WTC11 (cell line): ENCODE measurements at regions not wholly inside any gene's neighbourhood (a gene's known extent, or its start where the extent isn't known, plus 50 kb on each side); places are given as distances from the start of the nearest gene placed in this dataset.

Experiments used
- ATAC-seq: fragments of 200-7000 bp; cut with Tn5 transposase; 2 replicates; pipeline ENCODE4 v1.10.0; 2021; ENCODE audit warnings: mild to moderate bottlenecking, moderate library complexity
- CTCF ChIA-PET: fragments of 300-600 bp; sonication (Branson Sonifier 250); formaldehyde crosslinking; loops from one replicate; lab custom pipeline; 2021; ENCODE audit warnings: antibody characterized with exemption; lab: Charles Lee
- POLR2A ChIA-PET: fragments of 350-600 bp; sonication (Branson Sonifier 250); formaldehyde crosslinking; loops from one replicate; lab custom pipeline; 2021; ENCODE audit warnings: antibody characterized with exemption; lab: Charles Lee
- DNase-seq: peaks from one replicate; pipeline ENCODE4 v3.0.0; 2021; ENCODE audit warnings: low spot score
- H3K27ac Mint-ChIP-seq: 2 replicates; pipeline ENCODE4 v1.8.0; 2021; ENCODE audit warnings: mixed read lengths
- H3K27me3 Mint-ChIP-seq: 2 replicates; pipeline ENCODE4 v1.8.0; 2021; ENCODE audit warnings: low read depth, mild to moderate bottlenecking, moderate library complexity, mixed read lengths
- H3K36me3 Mint-ChIP-seq: 2 replicates; pipeline ENCODE4 v1.8.0; 2021; ENCODE audit warnings: mixed read lengths
- H3K4me1 Mint-ChIP-seq: 2 replicates; pipeline ENCODE4 v1.8.0; 2022; ENCODE audit warnings: mixed read lengths
- H3K4me3 Mint-ChIP-seq: 2 replicates; pipeline ENCODE4 v1.8.0; 2021; ENCODE audit warnings: mild to moderate bottlenecking, moderate library complexity, mixed read lengths
- H3K9me3 Mint-ChIP-seq: 2 replicates; pipeline ENCODE4 v1.8.0; 2021; ENCODE audit warnings: mixed read lengths
- ARID4B ChIP-seq: sonication (generic); formaldehyde crosslinking; IDR thresholded peaks from 2 replicates; pipeline ENCODE4 v1.8.0; 2023; ENCODE audit warnings: missing genetic modification reagents, mild to moderate bottlenecking, borderline replicate concordance
- CBFB ChIP-seq: sonication (generic); formaldehyde crosslinking; IDR thresholded peaks from 2 replicates; pipeline ENCODE4 v1.8.1; 2022; ENCODE audit warnings: mild to moderate bottlenecking, low read depth, missing genetic modification reagents
- CREB1 ChIP-seq: sonication (generic); formaldehyde crosslinking; IDR thresholded peaks from 2 replicates; pipeline ENCODE4 v1.8.0; 2023; ENCODE audit warnings: mild to moderate bottlenecking, missing genetic modification reagents
- E2F5 ChIP-seq: sonication (generic); formaldehyde crosslinking; IDR thresholded peaks from 2 replicates; pipeline ENCODE4 v1.8.1; 2022; ENCODE audit warnings: mild to moderate bottlenecking, moderate library complexity, missing genetic modification reagents
- FOXK1 ChIP-seq: sonication (generic); formaldehyde crosslinking; IDR thresholded peaks from 2 replicates; pipeline ENCODE4 v1.8.0; 2022; ENCODE audit warnings: mild to moderate bottlenecking, moderate library complexity, missing genetic modification reagents
- FOXP1 ChIP-seq: sonication (generic); formaldehyde crosslinking; IDR thresholded peaks from 2 replicates; pipeline ENCODE4 v1.8.0; 2022; ENCODE audit warnings: missing genetic modification reagents, mild to moderate bottlenecking, moderate library complexity, borderline replicate concordance
- GABPB1 ChIP-seq: sonication (generic); formaldehyde crosslinking; IDR thresholded peaks from 2 replicates; pipeline ENCODE4 v1.8.1; 2023; ENCODE audit warnings: mild to moderate bottlenecking, missing genetic modification reagents
- HMGA2 ChIP-seq: fragments of 250-450 bp; sonication (Bioruptor Pico); IDR thresholded peaks from 2 replicates; pipeline ENCODE4 v1.4.0; 2021; ENCODE audit warnings: mild to moderate bottlenecking, moderate library complexity
- IRF2 ChIP-seq: sonication (generic); formaldehyde crosslinking; IDR thresholded peaks from 2 replicates; pipeline ENCODE4 v1.8.0; 2022; ENCODE audit warnings: low read depth, missing genetic modification reagents, borderline replicate concordance
- JAZF1 ChIP-seq: fragments of 250-450 bp; sonication (Bioruptor Pico); IDR thresholded peaks from 2 replicates; pipeline ENCODE4 v1.9.0; 2021; ENCODE audit warnings: moderate library complexity, mild to moderate bottlenecking, inconsistent platforms
- MXD4 ChIP-seq: fragments of 250-450 bp; sonication (Bioruptor Pico); IDR thresholded peaks from 2 replicates; pipeline ENCODE4 v1.8.0; 2021; ENCODE audit warnings: mild to moderate bottlenecking, moderate library complexity, borderline replicate concordance
- NR2C2 ChIP-seq: sonication (generic); formaldehyde crosslinking; IDR thresholded peaks from 2 replicates; pipeline ENCODE4 v1.8.0; 2022; ENCODE audit warnings: mild to moderate bottlenecking, missing genetic modification reagents
- NR3C1 ChIP-seq: sonication (generic); formaldehyde crosslinking; conservative IDR thresholded peaks from 2 replicates; pipeline ENCODE4 v1.8.1; 2023; ENCODE audit warnings: low read depth, mild to moderate bottlenecking, missing genetic modification reagents
- RELA ChIP-seq: sonication (generic); formaldehyde crosslinking; IDR thresholded peaks from 2 replicates; pipeline ENCODE4 v1.8.1; 2022; ENCODE audit warnings: missing genetic modification reagents, mild to moderate bottlenecking, borderline replicate concordance
- SP1 ChIP-seq: sonication (generic); formaldehyde crosslinking; conservative IDR thresholded peaks from 2 replicates; pipeline ENCODE4 v1.8.1; 2022; ENCODE audit warnings: missing genetic modification reagents
- TEAD1 ChIP-seq: sonication (generic); formaldehyde crosslinking; IDR thresholded peaks from 2 replicates; pipeline ENCODE4 v1.8.0; 2022; ENCODE audit warnings: mild to moderate bottlenecking, missing genetic modification reagents
- TEAD4 ChIP-seq: sonication (generic); formaldehyde crosslinking; IDR thresholded peaks from 2 replicates; pipeline ENCODE4 v1.8.0; 2022; ENCODE audit warnings: mild to moderate bottlenecking, missing genetic modification reagents
- ZNF317 ChIP-seq: sonication (generic); formaldehyde crosslinking; IDR thresholded peaks from 2 replicates; pipeline ENCODE4 v1.8.1; 2023; ENCODE audit warnings: low read depth, mild to moderate bottlenecking, moderate library complexity, missing genetic modification reagents, borderline replicate concordance
- ZNF416 ChIP-seq: fragments of 250-450 bp; sonication (Bioruptor Pico); IDR thresholded peaks from 2 replicates; pipeline ENCODE4 v1.9.0; 2021; ENCODE audit warnings: mild to moderate bottlenecking, inconsistent platforms
- TF ChIP-seq, protein P1 (sequence below): fragments of 250-450 bp; sonication (Bioruptor Pico); conservative IDR thresholded peaks from 2 replicates; pipeline ENCODE4 v1.9.0; 2021; ENCODE audit warnings: mild to moderate bottlenecking
- TF ChIP-seq, protein P2 (sequence below): sonication (generic); formaldehyde crosslinking; conservative IDR thresholded peaks from 2 replicates; pipeline ENCODE4 v1.8.1; 2023; ENCODE audit warnings: mild to moderate bottlenecking, low read depth, missing genetic modification reagents, moderate library complexity
- TF ChIP-seq, protein P3 (sequence below): fragments of 250-450 bp; sonication (Bioruptor Pico); IDR thresholded peaks from 2 replicates; pipeline ENCODE4 v1.9.0; 2021; ENCODE audit warnings: mild to moderate bottlenecking, borderline replicate concordance

DNA sequence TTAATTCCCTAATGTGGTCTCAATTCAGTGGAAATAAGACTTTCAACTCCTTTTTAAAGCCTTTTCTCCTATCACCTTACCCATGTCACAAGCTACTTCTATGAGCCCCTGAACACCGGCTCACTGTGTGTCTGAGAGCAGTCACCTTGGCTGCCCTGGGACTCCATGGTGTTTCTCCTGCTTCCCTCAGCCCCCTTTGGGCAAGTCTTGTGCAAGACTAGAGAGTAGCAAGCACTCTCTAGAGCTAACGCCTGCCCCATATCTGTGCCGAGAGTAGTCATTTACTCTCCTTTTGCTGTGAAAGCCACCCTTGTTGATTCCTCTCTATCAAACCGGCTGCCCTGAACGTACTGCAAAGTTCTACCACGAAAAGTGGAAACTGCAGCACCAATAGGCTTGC lies 77.9 kb upstream of the DAB2 start (continued):
- TF ChIP-seq NR3C1 (CRISPR knock-in tag) (no peak), RELA (CRISPR knock-in tag) (no peak), CBFB (CRISPR knock-in tag) (no peak), SP1 (no peak), NR2C2 (CRISPR knock-in tag) (no peak), TEAD1 (CRISPR knock-in tag) (no peak), ZNF416 (CRISPR knock-in tag) (no peak), E2F5 (CRISPR knock-in tag) (no peak)

- Mint-ChIP-seq H3K27ac (no peak overlapping the region), H3K4me1 (peaks cover 3% of the 10 kb centered on the region; the same call in 1 of the 2 replicates), H3K27me3 (no peaks in the 10 kb centered on the region)
Measured at GRCh38 chr5:39501397-39501796, 76.6 kb upstream of the DAB2 start.

More at GRCh38 chr5:39501397-39501796, 76.6 kb upstream of the DAB2 start:
- H3K9me3 Mint-ChIP-seq, result no peaks in the 10 kb centered on the region
- no peak overlapping the region for H3K4me3 Mint-ChIP-seq
- TF ChIP-seq MXD4 (CRISPR knock-in tag) (no peak), ARID4B (CRISPR knock-in tag) (no peak), FOXP1 (CRISPR knock-in tag) (no peak), JAZF1 (no peak), HMGA2 (no peak), IRF2 (no peak), GABPB1 (no peak), CREB1 (CRISPR knock-in tag) (no peak), FOXK1 (CRISPR knock-in tag) (no peak), ZNF317 (no peak), TEAD4 (no peak)
- TF ChIP-seq, protein P1, sequence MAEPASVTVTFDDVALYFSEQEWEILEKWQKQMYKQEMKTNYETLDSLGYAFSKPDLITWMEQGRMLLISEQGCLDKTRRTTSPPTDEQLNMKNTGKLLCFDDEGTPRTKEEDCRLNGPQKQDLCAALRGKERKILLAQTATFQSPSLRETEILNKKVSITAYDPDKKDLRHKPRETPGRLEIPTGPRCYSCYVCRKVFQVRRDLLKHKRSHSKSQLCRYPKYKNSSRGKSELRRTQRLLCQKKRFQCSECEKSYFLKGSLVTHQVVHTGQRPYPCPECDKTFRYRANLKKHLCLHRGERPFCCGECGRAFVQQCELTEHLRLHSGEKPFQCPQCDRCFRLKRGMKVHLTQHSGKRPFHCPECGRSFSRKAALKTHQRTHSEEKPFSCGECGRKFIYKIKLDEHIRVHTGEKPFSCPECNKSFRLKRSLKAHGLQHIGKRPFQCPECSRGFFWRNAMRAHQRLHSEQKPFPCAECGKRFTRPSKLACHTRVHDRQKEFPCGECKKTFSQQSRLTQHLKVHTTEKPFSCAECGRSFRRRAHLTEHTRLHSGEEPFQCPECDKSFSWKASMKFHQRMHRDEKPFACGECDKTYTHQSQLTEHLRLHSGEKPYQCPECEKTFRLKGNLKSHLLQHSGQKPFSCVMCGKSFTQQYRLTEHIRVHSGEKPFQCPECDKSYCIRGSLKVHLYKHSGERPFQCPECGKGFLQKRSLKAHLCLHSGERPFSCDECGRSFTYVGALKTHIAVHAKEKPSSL (CRISPR knock-in tag), result no peak
- TF ChIP-seq, protein P2, sequence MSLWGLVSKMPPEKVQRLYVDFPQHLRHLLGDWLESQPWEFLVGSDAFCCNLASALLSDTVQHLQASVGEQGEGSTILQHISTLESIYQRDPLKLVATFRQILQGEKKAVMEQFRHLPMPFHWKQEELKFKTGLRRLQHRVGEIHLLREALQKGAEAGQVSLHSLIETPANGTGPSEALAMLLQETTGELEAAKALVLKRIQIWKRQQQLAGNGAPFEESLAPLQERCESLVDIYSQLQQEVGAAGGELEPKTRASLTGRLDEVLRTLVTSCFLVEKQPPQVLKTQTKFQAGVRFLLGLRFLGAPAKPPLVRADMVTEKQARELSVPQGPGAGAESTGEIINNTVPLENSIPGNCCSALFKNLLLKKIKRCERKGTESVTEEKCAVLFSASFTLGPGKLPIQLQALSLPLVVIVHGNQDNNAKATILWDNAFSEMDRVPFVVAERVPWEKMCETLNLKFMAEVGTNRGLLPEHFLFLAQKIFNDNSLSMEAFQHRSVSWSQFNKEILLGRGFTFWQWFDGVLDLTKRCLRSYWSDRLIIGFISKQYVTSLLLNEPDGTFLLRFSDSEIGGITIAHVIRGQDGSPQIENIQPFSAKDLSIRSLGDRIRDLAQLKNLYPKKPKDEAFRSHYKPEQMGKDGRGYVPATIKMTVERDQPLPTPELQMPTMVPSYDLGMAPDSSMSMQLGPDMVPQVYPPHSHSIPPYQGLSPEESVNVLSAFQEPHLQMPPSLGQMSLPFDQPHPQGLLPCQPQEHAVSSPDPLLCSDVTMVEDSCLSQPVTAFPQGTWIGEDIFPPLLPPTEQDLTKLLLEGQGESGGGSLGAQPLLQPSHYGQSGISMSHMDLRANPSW (CRISPR knock-in tag), result no peak
- TF ChIP-seq, protein P3, sequence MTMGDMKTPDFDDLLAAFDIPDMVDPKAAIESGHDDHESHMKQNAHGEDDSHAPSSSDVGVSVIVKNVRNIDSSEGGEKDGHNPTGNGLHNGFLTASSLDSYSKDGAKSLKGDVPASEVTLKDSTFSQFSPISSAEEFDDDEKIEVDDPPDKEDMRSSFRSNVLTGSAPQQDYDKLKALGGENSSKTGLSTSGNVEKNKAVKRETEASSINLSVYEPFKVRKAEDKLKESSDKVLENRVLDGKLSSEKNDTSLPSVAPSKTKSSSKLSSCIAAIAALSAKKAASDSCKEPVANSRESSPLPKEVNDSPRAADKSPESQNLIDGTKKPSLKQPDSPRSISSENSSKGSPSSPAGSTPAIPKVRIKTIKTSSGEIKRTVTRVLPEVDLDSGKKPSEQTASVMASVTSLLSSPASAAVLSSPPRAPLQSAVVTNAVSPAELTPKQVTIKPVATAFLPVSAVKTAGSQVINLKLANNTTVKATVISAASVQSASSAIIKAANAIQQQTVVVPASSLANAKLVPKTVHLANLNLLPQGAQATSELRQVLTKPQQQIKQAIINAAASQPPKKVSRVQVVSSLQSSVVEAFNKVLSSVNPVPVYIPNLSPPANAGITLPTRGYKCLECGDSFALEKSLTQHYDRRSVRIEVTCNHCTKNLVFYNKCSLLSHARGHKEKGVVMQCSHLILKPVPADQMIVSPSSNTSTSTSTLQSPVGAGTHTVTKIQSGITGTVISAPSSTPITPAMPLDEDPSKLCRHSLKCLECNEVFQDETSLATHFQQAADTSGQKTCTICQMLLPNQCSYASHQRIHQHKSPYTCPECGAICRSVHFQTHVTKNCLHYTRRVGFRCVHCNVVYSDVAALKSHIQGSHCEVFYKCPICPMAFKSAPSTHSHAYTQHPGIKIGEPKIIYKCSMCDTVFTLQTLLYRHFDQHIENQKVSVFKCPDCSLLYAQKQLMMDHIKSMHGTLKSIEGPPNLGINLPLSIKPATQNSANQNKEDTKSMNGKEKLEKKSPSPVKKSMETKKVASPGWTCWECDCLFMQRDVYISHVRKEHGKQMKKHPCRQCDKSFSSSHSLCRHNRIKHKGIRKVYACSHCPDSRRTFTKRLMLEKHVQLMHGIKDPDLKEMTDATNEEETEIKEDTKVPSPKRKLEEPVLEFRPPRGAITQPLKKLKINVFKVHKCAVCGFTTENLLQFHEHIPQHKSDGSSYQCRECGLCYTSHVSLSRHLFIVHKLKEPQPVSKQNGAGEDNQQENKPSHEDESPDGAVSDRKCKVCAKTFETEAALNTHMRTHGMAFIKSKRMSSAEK, result no peak
- DNase-seq, result no peak
- ChIA-PET POLR2A (no interaction called here), CTCF (interaction anchor here (1.6 kb wide), 1 partner anchor 126 kb away, joined by 3 read pairs; no protein-coding TSS in a partner anchor)
- no peak for ATAC-seq
- H3K36me3 Mint-ChIP-seq, result no peaks in the 10 kb centered on the region
